ENCODE measurements at regions not wholly inside any gene's neighbourhood (a gene's known extent, or its start where the extent isn't known, plus 50 kb on each side); places are given as distances from the start of the nearest gene placed in this dataset.

GRCh38 chr7:20839196-20839735 lies 52.6 kb upstream of the SP8 start:
- no peaks in the 10 kb centered on the region for H3K27me3 ChIP-seq
- no peak for DNase-seq (ENCODE audit: extremely low spot score in 2 of 2)
- intact Hi-C loops (cut with DNase I): no loop called here
- no peaks in the 10 kb centered on the region for H3K36me3 ChIP-seq
- TF ChIP-seq POLR2A (IDR thresholded peaks at IDR 0.05): no peak
- H3K27ac ChIP-seq: no peak overlapping the region
- no peaks in the 10 kb centered on the region for H3K9me3 ChIP-seq
- no peak overlapping the region for H3K4me3 ChIP-seq
- H3K4me1 ChIP-seq: no peaks in the 10 kb centered on the region

- Histone ChIP-seq H3K4me1 (no peaks in the 10 kb centered on the region), H3K27me3 (no peaks in the 10 kb centered on the region), H3K27ac (no peak overlapping the region), H3K9me3 (no peaks in the 10 kb centered on the region), H3K36me3 (no peaks in the 10 kb centered on the region), H3K4me3 (no peak overlapping the region)
- no peak for TF ChIP-seq CTCF (IDR thresholded peaks at IDR 0.05)
- TF ChIP-seq POLR2A (IDR thresholded peaks at IDR 0.05): no peak
- TF ChIP-seq POLR2AphosphoS5 (IDR thresholded peaks at IDR 0.05; ENCODE audit: insufficient read depth in 1 of 2, low read depth in 1 of 2): no peak
- no peak for DNase-seq (ENCODE audit: extremely low spot score in 2 of 2)
- intact Hi-C loops (cut with DNase I): no loop called here
Measured at GRCh38 chr7:20839987-20840386, 53.3 kb upstream of the SP8 start.

DNA sequence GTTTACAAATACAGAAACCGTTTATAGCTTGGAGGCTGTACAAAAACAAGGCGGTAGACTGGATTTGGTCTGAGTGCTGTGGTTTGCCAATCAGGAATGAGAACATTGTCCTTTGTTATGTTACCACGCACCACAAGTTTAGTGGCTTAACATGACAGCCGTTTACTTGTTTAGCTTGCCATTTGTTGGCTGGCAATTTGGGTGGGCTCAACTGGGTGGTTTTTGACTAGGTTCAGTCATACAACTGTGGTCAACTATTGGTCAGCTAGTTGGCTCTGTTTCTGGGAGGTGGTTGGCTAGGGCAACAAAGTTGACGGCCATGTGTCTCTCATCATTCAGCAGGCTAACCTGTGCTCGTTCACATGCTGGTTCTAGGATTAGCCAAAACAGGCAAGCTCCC lies 60.1 kb upstream of the SP8 start:
- Histone ChIP-seq H3K9me3 (no peaks in the 10 kb centered on the region), H3K27me3 (no peaks in the 10 kb centered on the region), H3K4me1 (no peaks in the 10 kb centered on the region), H3K4me3 (no peak overlapping the region), H3K36me3 (no peaks in the 10 kb centered on the region), H3K27ac (no peak overlapping the region)
- no peak for DNase-seq (ENCODE audit: extremely low spot score in 2 of 2)
- intact Hi-C loops (cut with DNase I): no loop called here
- TF ChIP-seq POLR2AphosphoS5 (IDR thresholded peaks at IDR 0.05; ENCODE audit: insufficient read depth in 1 of 2, low read depth in 1 of 2) (no peak), POLR2A (IDR thresholded peaks at IDR 0.05) (no peak), CTCF (IDR thresholded peaks at IDR 0.05) (no peak)

DNA sequence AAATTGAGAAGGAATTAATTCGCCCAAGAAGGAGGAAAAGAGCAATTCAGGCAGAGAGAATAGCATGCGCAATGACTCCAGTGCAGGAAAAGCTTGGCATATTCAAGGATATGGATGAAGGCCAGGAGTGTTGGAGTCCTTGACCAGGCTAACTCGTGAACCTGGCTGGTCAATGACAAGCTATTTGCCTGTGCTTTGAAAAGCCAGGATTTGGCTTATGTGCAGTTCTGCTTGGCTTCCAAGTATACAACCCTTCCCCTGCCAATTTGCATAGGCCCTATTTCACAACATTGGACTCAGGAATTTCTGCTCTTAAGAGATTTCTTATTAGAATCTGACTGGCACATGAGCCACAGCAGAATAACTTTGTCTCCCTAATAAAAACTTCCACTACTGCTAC lies 72.3 kb upstream of the SP8 start:
- H3K4me1 ChIP-seq: no peaks in the 10 kb centered on the region
- H3K9me3 ChIP-seq: no peaks in the 10 kb centered on the region
- no peaks in the 10 kb centered on the region for H3K36me3 ChIP-seq
- DNase-seq (ENCODE audit: extremely low spot score in 2 of 2): no peak
- intact Hi-C loops (cut with DNase I): no loop called here
- no peak overlapping the region for H3K4me3 ChIP-seq
- no peaks in the 10 kb centered on the region for H3K27me3 ChIP-seq
- no peak overlapping the region for H3K27ac ChIP-seq
- TF ChIP-seq POLR2AphosphoS5 (IDR thresholded peaks at IDR 0.05; ENCODE audit: insufficient read depth in 1 of 2, low read depth in 1 of 2) (no peak), CTCF (IDR thresholded peaks at IDR 0.05) (no peak), POLR2A (IDR thresholded peaks at IDR 0.05) (no peak)

DNA sequence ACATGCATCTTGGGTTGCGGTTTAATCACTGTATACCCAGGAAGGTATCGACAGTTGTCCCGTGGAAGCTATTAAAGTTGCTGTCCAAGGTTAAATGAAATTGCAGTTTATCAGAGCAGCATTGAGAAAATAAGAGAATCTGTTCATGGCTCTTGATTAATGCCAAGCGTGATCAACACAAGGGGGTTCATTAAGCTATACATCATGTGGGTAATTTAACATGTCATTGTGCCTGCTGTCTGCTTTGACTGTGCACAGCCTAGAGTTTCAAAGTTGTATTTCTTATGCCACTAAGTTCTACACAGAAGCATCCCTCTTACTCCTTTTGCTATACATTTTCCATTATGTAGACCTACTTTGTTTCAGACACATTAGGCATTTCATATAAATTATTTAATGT lies 74.8 kb upstream of the SP8 start:
- DNase-seq (ENCODE audit: extremely low spot score in 2 of 2): no peak
- intact Hi-C loops (cut with DNase I): no loop called here
- Histone ChIP-seq H3K27me3 (no peaks in the 10 kb centered on the region), H3K36me3 (no peaks in the 10 kb centered on the region), H3K4me3 (no peak overlapping the region), H3K4me1 (no peaks in the 10 kb centered on the region), H3K27ac (no peak overlapping the region), H3K9me3 (no peaks in the 10 kb centered on the region)
- TF ChIP-seq CTCF (IDR thresholded peaks at IDR 0.05) (no peak), POLR2A (IDR thresholded peaks at IDR 0.05) (no peak), POLR2AphosphoS5 (IDR thresholded peaks at IDR 0.05; ENCODE audit: insufficient read depth in 1 of 2, low read depth in 1 of 2) (no peak)

GRCh38 chr7:20862554-20862953 lies 75.9 kb upstream of the SP8 start:
- intact Hi-C loops (cut with DNase I): no loop called here
- Histone ChIP-seq H3K9me3 (no peaks in the 10 kb centered on the region), H3K4me1 (no peaks in the 10 kb centered on the region), H3K27me3 (no peaks in the 10 kb centered on the region), H3K27ac (no peak overlapping the region), H3K4me3 (no peak overlapping the region), H3K36me3 (no peaks in the 10 kb centered on the region)
- TF ChIP-seq CTCF (IDR thresholded peaks at IDR 0.05) (no peak), POLR2AphosphoS5 (IDR thresholded peaks at IDR 0.05; ENCODE audit: insufficient read depth in 1 of 2, low read depth in 1 of 2) (no peak), POLR2A (IDR thresholded peaks at IDR 0.05) (no peak)
- no peak for DNase-seq (ENCODE audit: extremely low spot score in 2 of 2)
